Activated naive CD4-positive, alpha-beta T cell treated with anti-CD3 and anti-CD28 coated beads, Interleukin-2, amount 50 U/mL, for 72 hours (primary cell): ENCODE measurements at regions not wholly inside any gene's neighbourhood (a gene's known extent, or its start where the extent isn't known, plus 50 kb on each side); places are given as distances from the start of the nearest gene placed in this dataset.

Source experiments
- ATAC-seq, 2 donors: fragments of 150-1000 bp; cut with Tn5 transposase; 2 replicates each; pipeline ENCODE4 v1.10.0; 2021; ENCODE audit warnings: mild to moderate bottlenecking in 2 of 2, moderate library complexity in 2 of 2
- DNase-seq, 2 donors: peaks; one replicate each; pipeline ENCODE4 v3.0.0; 2021 to 2022; ENCODE audit warnings: low spot score in 2 of 2
- H3K27ac Mint-ChIP-seq, 2 donors: one replicate each; pipeline ENCODE4 v1.8.0; 2022; ENCODE audit warnings: mild to moderate bottlenecking in 2 of 2, mixed read lengths in 2 of 2
- H3K36me3 Mint-ChIP-seq, 2 donors: one replicate each; pipeline ENCODE4 v1.8.0; 2022; ENCODE audit warnings: mixed read lengths in 2 of 2
- H3K9me3 Mint-ChIP-seq, 2 donors: one replicate each; pipeline ENCODE4 v1.8.0; 2022; ENCODE audit warnings: mixed read lengths in 2 of 2

DNA sequence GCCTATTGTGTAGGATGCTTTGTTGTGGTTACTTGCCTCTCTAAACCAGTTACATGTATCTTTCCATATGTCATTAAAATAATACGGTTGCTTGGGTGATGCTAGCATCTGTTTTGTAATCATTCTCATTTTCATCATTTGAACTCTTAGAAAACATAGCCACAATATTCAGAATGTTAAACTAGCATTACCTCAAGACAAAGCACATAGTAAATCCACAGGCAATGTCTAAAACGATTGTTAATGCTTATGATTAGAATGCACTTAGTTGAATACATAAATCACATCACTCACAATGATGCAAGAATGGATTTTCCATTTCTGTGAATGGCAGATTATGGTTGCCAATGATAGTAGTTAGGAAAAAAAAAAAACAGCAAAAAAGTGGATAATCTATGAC, 110.0 kb upstream of the NAALADL2 start:
- H3K9me3 Mint-ChIP-seq, result peaks cover 14 to 28% of the 10 kb centered on the region in 2 donors
- no peak for ATAC-seq
- no peak for DNase-seq
- H3K36me3 Mint-ChIP-seq, result no peaks in the 10 kb centered on the region
- H3K27ac Mint-ChIP-seq, result no peak overlapping the region

GRCh38 chr3:174755833-174756829, 103.0 kb upstream of the NAALADL2 start:
- Mint-ChIP-seq H3K27ac (no peak overlapping the region), H3K36me3 (no peaks in the 10 kb centered on the region), H3K9me3 (peaks cover 8 to 9% of the 10 kb centered on the region in 2 donors)
- no peak for ATAC-seq
- no peak for DNase-seq

GRCh38 chr3:174758943-174759342, 100.2 kb upstream of the NAALADL2 start:
- Mint-ChIP-seq H3K36me3 (no peaks in the 10 kb centered on the region), H3K27ac (no peak overlapping the region), H3K9me3 (peaks cover 8 to 9% of the 10 kb centered on the region in 2 donors)
- DNase-seq, result no peak
- ATAC-seq, result no peak

DNA sequence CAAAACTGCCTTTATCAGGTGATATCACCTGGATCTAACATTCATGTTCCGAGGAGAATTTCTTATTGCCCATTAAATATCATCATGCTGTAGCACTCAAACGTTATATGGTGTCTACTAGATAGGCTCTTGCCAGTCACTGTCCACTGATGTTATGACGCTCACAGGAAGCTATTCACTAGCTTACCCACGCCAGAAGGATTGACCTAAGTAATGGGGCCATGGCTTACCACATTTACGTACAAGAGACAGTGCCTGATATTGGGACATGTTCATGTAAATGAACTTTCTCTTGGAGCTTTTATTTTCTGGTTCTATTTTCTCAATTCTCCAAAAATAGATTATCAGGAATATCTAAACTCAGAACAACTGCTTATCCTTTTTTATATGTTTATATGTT, 91.7 kb upstream of the NAALADL2 start:
- Mint-ChIP-seq H3K27ac (no peak overlapping the region), H3K9me3 (peaks cover 0 to 11% of the 10 kb centered on the region in 2 donors), H3K36me3 (no peaks in the 10 kb centered on the region)
- DNase-seq (no peak), ATAC-seq (no peak)

DNA sequence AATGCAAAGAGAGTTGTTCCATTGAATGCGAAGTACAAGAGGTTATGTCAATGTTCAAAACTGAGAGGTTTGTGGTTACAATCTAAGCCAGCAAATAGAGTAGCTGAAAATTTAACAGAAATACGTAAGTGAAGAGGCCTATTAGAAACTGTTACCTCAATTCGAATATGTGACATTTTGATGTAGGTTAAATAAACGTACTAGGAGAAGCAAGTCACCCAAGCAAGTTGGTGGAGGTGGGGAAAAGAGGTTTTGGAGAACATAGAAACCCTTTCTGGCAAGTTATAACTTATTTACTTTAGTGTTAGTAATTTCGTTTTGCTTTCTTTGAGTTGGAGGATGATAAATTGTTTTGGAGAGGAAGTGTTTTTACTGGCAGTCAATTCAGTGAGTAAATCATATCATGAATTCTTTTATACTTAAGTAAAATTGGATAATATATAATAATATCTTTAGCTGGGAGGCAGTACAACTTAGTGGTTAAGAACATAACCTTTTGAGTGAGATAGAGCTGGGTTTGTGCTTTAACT, 91.2 kb upstream of the NAALADL2 start:
- no peak for ATAC-seq
- Mint-ChIP-seq H3K27ac (no peak overlapping the region), H3K9me3 (peaks cover 0 to 11% of the 10 kb centered on the region in 2 donors), H3K36me3 (no peaks in the 10 kb centered on the region)
- no peak for DNase-seq

GRCh38 chr3:174769171-174769570, 90.0 kb upstream of the NAALADL2 start:
- H3K9me3 Mint-ChIP-seq, result peaks cover 5 to 14% of the 10 kb centered on the region in 2 donors
- DNase-seq, result no peak
- no peak for ATAC-seq
- no peak overlapping the region for H3K27ac Mint-ChIP-seq
- no peaks in the 10 kb centered on the region for H3K36me3 Mint-ChIP-seq

DNA sequence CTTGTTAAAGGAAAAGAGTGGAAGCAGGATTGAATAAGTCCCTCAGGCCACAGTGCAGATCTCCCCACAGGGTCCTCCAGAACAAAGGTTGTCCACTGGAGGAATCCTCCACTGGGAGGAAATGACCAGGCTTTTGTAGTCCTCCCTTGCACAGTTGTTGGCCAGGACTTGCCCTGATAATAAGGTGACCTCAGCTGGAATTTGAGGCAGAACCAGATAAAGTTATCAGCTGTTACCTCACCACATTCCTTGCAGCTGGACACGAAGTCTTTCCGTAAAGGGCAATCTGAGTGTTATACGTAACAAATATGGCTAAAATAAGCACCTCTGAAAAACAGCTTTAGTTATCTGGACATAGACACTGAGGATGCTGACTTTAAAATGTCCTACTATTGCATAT, 83.5 kb upstream of the NAALADL2 start:
- ATAC-seq, result no peak
- no peaks in the 10 kb centered on the region for H3K36me3 Mint-ChIP-seq
- H3K9me3 Mint-ChIP-seq, result peaks cover 5 to 19% of the 10 kb centered on the region in 2 donors
- DNase-seq, result no peak
- H3K27ac Mint-ChIP-seq, result no peak overlapping the region

DNA sequence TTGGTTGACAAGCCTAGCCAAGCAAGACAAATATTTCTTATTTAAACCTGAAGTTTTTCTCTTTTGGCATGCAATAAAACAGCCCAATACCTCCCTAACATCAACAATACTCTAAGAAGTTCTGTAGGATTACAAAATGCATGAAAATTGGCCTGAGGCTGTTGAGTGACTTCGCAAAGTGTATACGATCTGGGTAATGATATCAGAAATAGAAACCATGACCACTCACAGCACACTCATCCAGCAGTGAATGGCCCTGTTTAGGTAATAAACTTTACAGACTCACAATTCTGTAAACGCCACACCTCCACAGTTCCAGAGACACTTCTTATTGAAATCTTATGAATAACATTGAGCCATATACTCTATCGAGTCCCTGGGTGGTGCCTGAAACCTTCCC, 83.0 kb upstream of the NAALADL2 start:
- DNase-seq, result no peak
- no peak overlapping the region for H3K27ac Mint-ChIP-seq
- H3K9me3 Mint-ChIP-seq, result peaks cover 5 to 19% of the 10 kb centered on the region in 2 donors
- no peak for ATAC-seq
- no peaks in the 10 kb centered on the region for H3K36me3 Mint-ChIP-seq

- H3K36me3 Mint-ChIP-seq, result no peaks in the 10 kb centered on the region
- peaks cover 5 to 18% of the 10 kb centered on the region in 2 donors for H3K9me3 Mint-ChIP-seq
- no peak overlapping the region for H3K27ac Mint-ChIP-seq
- ATAC-seq (no peak), DNase-seq (no peak)
Measured at GRCh38 chr3:174776636-174777035, 82.5 kb upstream of the NAALADL2 start.

DNA sequence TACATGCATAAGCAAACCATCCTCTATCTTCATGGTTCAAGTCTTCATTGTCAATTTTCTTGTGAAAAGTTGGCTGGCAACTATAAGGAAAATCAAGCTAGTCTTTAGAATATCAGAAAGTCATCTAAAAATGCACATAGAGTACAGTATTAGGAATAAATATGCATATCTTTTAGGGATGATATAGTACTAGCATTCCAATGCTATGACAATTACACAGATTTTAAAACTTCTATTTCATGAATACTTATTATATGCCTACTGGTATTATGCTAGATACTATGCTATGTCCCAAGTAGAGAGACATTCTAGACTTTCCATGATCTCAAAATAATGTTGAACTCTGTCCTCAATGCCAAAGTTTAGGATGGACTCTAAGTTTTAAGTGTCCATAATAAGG, 81.3 kb upstream of the NAALADL2 start:
- no peak for ATAC-seq
- H3K27ac Mint-ChIP-seq, result no peak overlapping the region
- peaks cover 5 to 18% of the 10 kb centered on the region in 2 donors for H3K9me3 Mint-ChIP-seq
- DNase-seq, result no peak
- H3K36me3 Mint-ChIP-seq, result no peaks in the 10 kb centered on the region

DNA sequence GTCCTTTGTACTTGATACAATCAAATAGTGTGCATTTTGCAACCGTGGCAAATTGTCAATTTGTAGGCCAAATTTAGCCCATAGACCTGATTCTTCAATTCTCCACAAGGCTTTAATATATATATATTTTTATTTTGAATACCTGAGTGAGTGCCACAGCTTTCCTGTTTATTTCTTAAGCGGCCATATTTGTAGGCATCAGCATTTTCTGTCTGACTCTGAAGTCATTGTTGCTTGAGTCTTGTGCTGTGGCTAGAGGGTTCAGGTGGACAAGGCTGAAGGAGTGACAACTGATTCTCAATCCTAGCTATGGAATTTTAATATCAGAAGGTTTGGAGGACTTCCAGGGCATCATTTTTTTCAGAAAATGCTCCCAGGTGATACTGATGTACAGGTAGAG, 75.6 kb upstream of the NAALADL2 start:
- H3K27ac Mint-ChIP-seq, result no peak overlapping the region
- H3K36me3 Mint-ChIP-seq, result no peaks in the 10 kb centered on the region
- peaks cover 0 to 13% of the 10 kb centered on the region in 2 donors for H3K9me3 Mint-ChIP-seq
- no peak for ATAC-seq
- DNase-seq, result no peak

- H3K27ac Mint-ChIP-seq, result no peak overlapping the region
- no peak for ATAC-seq
- peaks cover 0 to 17% of the 10 kb centered on the region in 2 donors for H3K9me3 Mint-ChIP-seq
- no peak for DNase-seq
- H3K36me3 Mint-ChIP-seq, result no peaks in the 10 kb centered on the region
Measured at GRCh38 chr3:174784206-174784934, 74.8 kb upstream of the NAALADL2 start.

DNA sequence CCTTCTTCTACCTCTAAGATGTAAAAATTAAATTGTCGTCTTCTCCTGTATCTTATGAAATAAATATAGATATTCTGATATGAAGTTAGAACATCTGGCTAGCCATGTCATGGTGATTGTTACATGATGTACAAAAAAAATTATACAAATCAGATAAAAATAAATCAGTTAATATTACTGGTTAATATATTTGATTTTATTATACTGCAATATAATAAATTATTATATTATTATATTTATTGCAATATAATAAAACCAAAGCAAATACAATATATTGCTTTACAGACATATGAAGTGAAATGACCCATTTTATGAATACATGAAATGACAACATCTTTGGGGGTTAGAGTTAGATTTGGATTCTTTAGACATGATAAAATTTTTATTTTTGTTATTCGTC, 72.3 kb upstream of the NAALADL2 start:
- DNase-seq (no peak), ATAC-seq (no peak)
- Mint-ChIP-seq H3K27ac (no peak overlapping the region), H3K9me3 (peaks cover 0 to 4% of the 10 kb centered on the region in 2 donors), H3K36me3 (no peaks in the 10 kb centered on the region)

DNA sequence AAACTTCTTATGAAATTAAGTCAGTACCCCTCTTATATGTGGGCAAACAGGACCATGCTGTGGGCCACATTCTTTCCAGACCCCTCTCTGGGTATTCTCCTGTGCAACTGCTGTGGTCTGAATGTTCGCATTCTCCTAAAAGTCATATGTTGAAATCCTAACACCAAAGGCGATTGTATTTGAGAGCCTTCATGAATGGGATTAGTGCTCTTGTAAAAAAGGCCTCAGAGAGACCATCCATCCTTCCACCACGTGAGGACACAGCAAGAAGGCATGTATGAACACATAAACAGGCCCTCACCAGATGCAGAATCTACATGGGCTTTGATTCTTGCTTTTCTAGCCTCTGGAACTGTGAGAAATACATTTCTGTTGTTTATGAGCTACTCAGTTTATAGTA, 68.0 kb upstream of the NAALADL2 start:
- H3K27ac Mint-ChIP-seq, result no peak overlapping the region
- H3K9me3 Mint-ChIP-seq, result peaks cover 0 to 4% of the 10 kb centered on the region in 2 donors
- ATAC-seq (no peak), DNase-seq (no peak)
- no peaks in the 10 kb centered on the region for H3K36me3 Mint-ChIP-seq

DNA sequence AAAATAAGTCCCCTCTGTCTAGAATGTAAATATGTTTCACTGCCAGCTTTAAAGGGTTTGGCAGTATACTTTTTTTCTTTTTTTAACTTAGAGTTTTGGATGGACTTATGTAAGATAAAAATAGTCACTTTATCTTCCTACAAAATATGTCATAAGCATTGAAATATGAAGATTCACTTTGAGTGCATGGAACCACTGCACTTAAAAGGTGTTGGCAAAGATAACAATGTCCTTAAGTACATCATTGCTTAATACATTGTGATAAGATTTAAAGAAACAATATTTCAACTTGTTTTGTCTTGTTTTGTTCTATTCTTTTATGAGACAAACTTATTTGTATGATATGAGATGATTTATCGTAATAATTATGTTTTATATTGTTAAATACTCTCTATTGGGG, 66.3 kb upstream of the NAALADL2 start:
- no peak for ATAC-seq
- H3K36me3 Mint-ChIP-seq, result no peaks in the 10 kb centered on the region

More for the DNA sequence above, 66.3 kb upstream of the NAALADL2 start:
- DNase-seq, result no peak
- peaks cover 3 to 12% of the 10 kb centered on the region in 2 donors for H3K9me3 Mint-ChIP-seq
- no peak overlapping the region for H3K27ac Mint-ChIP-seq
